Tibial artery (tissue), 4 donors: ENCODE measurements at regions not wholly inside any gene's neighbourhood (a gene's known extent, or its start where the extent isn't known, plus 50 kb on each side); places are given as distances from the start of the nearest gene placed in this dataset.
"Not testable (repeated sequence)": the region's sequence is repeated elsewhere in the genome, so short reads cannot be mapped to it uniquely, and the experiment has no call there.

Source experiments
- DNase-seq, 2 donors: peaks; one replicate each; pipeline ENCODE4 v3.0.0-alpha.2; 2019
- H3K27ac ChIP-seq, 2 donors: fragments of 200-600 bp; sonication (generic) in 1 of 2; 1 replicate in 1 of 2; 2 replicates in 1 of 2; pipeline ENCODE4 v1.5.1; 2018 to 2019; ENCODE audit warnings: mild to moderate bottlenecking in 1 of 2
- H3K27me3 ChIP-seq, 2 donors: fragments of 200-600 bp; sonication (generic) in 1 of 2; one replicate each; pipeline versions ENCODE4 v1.5.1 to v1.6.0; 2016 to 2019
- H3K36me3 ChIP-seq, 3 donors: fragments of 200-600 bp; sonication (generic) in 2 of 3; one replicate each; pipeline ENCODE4 v1.5.1; 2016 to 2019; ENCODE audit warnings: mild to moderate bottlenecking in 2 of 3
- H3K4me1 ChIP-seq, 4 donors: fragments of 200-600 bp; sonication (generic) in 2 of 4; 1 replicate in 3 of 4; 2 replicates in 1 of 4; pipeline ENCODE4 v1.5.1; 2016 to 2019
- H3K4me3 ChIP-seq, 2 donors: fragments of 200-600 bp; sonication (generic) in 1 of 2; 1 replicate in 1 of 2; 2 replicates in 1 of 2; pipeline ENCODE4 v1.5.1; 2018 to 2019; ENCODE audit warnings: mild to moderate bottlenecking in 2 of 2
- H3K9me3 ChIP-seq, 3 donors: fragments of 200-600 bp; sonication (generic) in 1 of 3; one replicate each; pipeline ENCODE4 v1.5.1; 2016 to 2019
- CTCF ChIP-seq, 2 experiments: fragments of 200-600 bp in 1 of 2; fragments of 450-650 bp in 1 of 2; IDR thresholded peaks; one replicate each; pipeline ENCODE4 v1.5.1; 2017 to 2019; ENCODE audit warnings: antibody characterized with exemption in 2 of 2, mild to moderate bottlenecking in 1 of 2, moderate library complexity in 1 of 2
- intact Hi-C: fragments of 100-400 bp; cut with DNase I; formaldehyde crosslinking; loops from one replicate; pipeline ENCODE4 v1.15.0; 2023; ENCODE audit warnings: low total_unique reads

GRCh38 chr16:77500934-77501664 is 66.3 kb upstream of the ADAMTS18 start:
- H3K4me3 ChIP-seq, result no peak overlapping the region
- no peaks in the 10 kb centered on the region for H3K4me1 ChIP-seq
- no peaks in the 10 kb centered on the region for H3K27me3 ChIP-seq
- H3K36me3 ChIP-seq, result no peaks in the 10 kb centered on the region
- no peak for TF ChIP-seq CTCF (IDR thresholded peaks at IDR 0.05)
- H3K27ac ChIP-seq, result no peak overlapping the region
- no peak for DNase-seq
- intact Hi-C loops, result no loop called here
- H3K9me3 ChIP-seq, result no peaks in the 10 kb centered on the region

- intact Hi-C loops, result no loop called here
- no peak for TF ChIP-seq CTCF (IDR thresholded peaks at IDR 0.05)
- DNase-seq, result no peak
- no peaks in the 10 kb centered on the region for H3K27me3 ChIP-seq
- H3K4me3 ChIP-seq, result no peak overlapping the region
- H3K9me3 ChIP-seq, result no peaks in the 10 kb centered on the region
- H3K36me3 ChIP-seq, result no peaks in the 10 kb centered on the region
- no peak overlapping the region for H3K27ac ChIP-seq
- H3K4me1 ChIP-seq, result no peaks in the 10 kb centered on the region
These were observed 67.6 kb upstream of the ADAMTS18 start for GRCh38 chr16:77502448-77502847.

GRCh38 chr16:77506492-77506891 is 71.7 kb upstream of the ADAMTS18 start:
- H3K4me3 ChIP-seq, H3K36me3 ChIP-seq, DNase-seq, intact Hi-C loops, H3K4me1 ChIP-seq, H3K9me3 ChIP-seq, H3K27me3 ChIP-seq, H3K27ac ChIP-seq: not testable (repeated sequence)

GRCh38 chr16:77509051-77509450 is 74.2 kb upstream of the ADAMTS18 start:
- DNase-seq, result no peak
- no peaks in the 10 kb centered on the region for H3K27me3 ChIP-seq
- H3K4me3 ChIP-seq, result no peak overlapping the region
- H3K9me3 ChIP-seq, result no peaks in the 10 kb centered on the region
- H3K27ac ChIP-seq, result no peak overlapping the region
- TF ChIP-seq CTCF (IDR thresholded peaks at IDR 0.05), result no peak
- intact Hi-C loops, result no loop called here
- H3K4me1 ChIP-seq, result no peaks in the 10 kb centered on the region
- no peaks in the 10 kb centered on the region for H3K36me3 ChIP-seq

GRCh38 chr16:77509796-77510195 is 75.0 kb upstream of the ADAMTS18 start:
- Histone ChIP-seq H3K4me1 (no peaks in the 10 kb centered on the region), H3K27me3 (no peaks in the 10 kb centered on the region), H3K36me3 (no peaks in the 10 kb centered on the region), H3K4me3 (no peak overlapping the region), H3K27ac (no peak overlapping the region), H3K9me3 (no peaks in the 10 kb centered on the region)
- TF ChIP-seq CTCF (IDR thresholded peaks at IDR 0.05), result no peak
- intact Hi-C loops, result no loop called here
- DNase-seq, result no peak

GRCh38 chr16:77511053-77511452 is 76.2 kb upstream of the ADAMTS18 start:
- H3K4me1 ChIP-seq, result no peaks in the 10 kb centered on the region
- H3K27ac ChIP-seq, result no peak overlapping the region
- no peak overlapping the region for H3K4me3 ChIP-seq
- no peak for DNase-seq
- TF ChIP-seq CTCF (IDR thresholded peaks at IDR 0.05), result no peak
- H3K36me3 ChIP-seq, result no peaks in the 10 kb centered on the region
- H3K27me3 ChIP-seq, result no peaks in the 10 kb centered on the region
- intact Hi-C loops, result no loop called here
- no peaks in the 10 kb centered on the region for H3K9me3 ChIP-seq
